Motor neuron (in vitro differentiated cells): ENCODE measurements at regions not wholly inside any gene's neighbourhood (a gene's known extent, or its start where the extent isn't known, plus 50 kb on each side); places are given as distances from the start of the nearest gene placed in this dataset.
"Not testable (repeated sequence)": the region's sequence is repeated elsewhere in the genome, so short reads cannot be mapped to it uniquely, and the experiment has no call there.

Experiments used
- ATAC-seq, 8 experiments: fragments of 200-7000 bp; cut with Tn5 transposase; replicated peaks in 6 of 8; 2 replicates each; pipeline ENCODE4 v1.8.0; 2021; ENCODE audit warnings: mild to moderate bottlenecking in 8 of 8, moderate library complexity in 8 of 8
- H3K27ac ChIP-seq, 2 donors: fragments of 250-450 bp; sonication (Bioruptor Pico); 2 replicates each; pipeline ENCODE4 v1.9.0; 2021; ENCODE audit warnings: antibody characterized with exemption in 2 of 2, mild to moderate bottlenecking in 2 of 2, moderate library complexity in 1 of 2
- H3K4me1 ChIP-seq, 2 donors: fragments of 250-450 bp; sonication (Bioruptor Pico); replicated peaks in 1 of 2; 2 replicates each; pipeline ENCODE4 v1.6.1; 2021; ENCODE audit warnings: antibody characterized with exemption in 2 of 2, mild to moderate bottlenecking in 2 of 2, moderate library complexity in 1 of 2
- H3K4me3 ChIP-seq, 5 donors: fragments of 250-450 bp; sonication (Bioruptor Pico); 2 replicates each; pipeline ENCODE4 v1.9.0; 2021; ENCODE audit warnings: antibody characterized with exemption in 5 of 5, mild to moderate bottlenecking in 5 of 5, moderate library complexity in 4 of 5
- WGBS, 10 experiments: fragments of 450-650 bp; shearing (Covaris generic); methylation state at CpG; one replicate each; pipeline ENCODE4 v1.0.0; 2022; 5-methylcytosine and 5-hydroxymethylcytosine counted together
- in situ Hi-C, 9 experiments: fragments of 400-800 bp; cut with MboI; loops; one replicate each; pipeline ENCODE4 v1.15.0; 2021; ENCODE audit warnings: low sequenced_read_pairs in 9 of 9, low pct_unique_long_range_greater_than_20kb in 2 of 9; ENCODE audit not compliant: unreplicated experiment in 9 of 9

DNA sequence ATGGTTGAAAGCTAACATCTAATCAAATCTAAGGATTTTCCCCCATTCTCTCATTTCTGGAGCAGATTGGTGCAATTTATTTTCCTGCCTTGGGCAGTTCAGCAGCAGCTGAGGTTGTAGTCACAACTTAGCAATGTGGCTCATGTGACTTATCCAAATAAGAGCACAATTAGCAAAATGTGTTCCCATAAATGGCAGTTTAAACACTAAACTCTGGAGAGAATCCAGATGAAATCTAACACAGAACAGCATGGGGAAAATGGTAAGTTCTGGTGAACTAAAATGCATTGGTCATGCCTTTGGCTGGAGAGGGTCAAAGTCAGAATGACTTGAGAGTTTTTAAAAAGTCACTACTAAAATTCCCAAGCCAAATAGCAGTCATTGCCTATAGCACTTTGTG lies 422.6 kb upstream of the DIPK2B start:
- H3K4me3 ChIP-seq, result no peak overlapping the region
- in situ Hi-C loops, result no loop called here
- H3K4me1 ChIP-seq, result no peaks in the 10 kb centered on the region
- H3K27ac ChIP-seq, result no peak overlapping the region
- peak in 4 of 8 experiments; percentile 67 to 84 (median 71) for ATAC-seq

DNA sequence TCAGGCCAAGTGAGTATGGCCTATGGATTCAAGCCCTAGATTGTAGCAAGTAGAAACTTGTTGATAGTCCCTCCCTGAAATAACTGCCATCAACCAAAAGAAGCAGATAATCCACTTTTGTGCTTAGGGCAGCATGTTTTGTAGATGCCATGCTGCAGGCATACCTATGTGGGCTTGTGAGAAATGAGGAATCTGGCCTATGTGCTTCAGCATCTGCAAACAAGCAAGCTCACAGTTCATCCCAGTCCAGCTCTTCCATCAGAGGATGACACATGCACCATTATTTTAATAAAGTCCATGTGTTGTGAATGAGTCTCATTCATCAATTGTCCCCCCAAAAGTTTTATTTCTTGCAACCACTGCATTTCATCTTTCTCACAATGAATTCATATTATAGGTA lies 421.9 kb upstream of the DIPK2B start:
- Histone ChIP-seq H3K4me3 (no peak overlapping the region), H3K27ac (no peak overlapping the region), H3K4me1 (no peaks in the 10 kb centered on the region)
- no peak for ATAC-seq
- in situ Hi-C loops, result no loop called here

DNA sequence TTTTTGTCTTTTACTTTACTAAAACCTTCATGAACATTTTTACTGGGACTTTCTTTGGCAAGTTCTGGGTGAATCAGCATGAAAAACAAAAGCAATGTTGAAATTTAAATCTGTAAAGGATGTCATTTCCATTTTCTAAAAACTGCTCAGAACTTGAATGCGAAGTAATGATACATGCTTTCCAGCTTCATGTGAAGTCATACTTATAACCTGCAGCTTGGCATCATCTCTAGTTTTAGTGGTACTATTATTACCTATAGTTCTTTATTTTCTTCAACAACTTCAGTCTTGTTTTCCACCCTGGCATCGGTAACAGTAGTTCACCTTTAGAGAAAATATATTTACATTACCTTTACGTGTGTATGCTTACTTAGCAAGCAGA lies 421.4 kb upstream of the DIPK2B start:
- in situ Hi-C loops, result no loop called here
- WGBS, 10 experiments, result 19 to 100% (median 81%) methylated on average over 1 to 3 of the region's 3 CpGs; no CpG with 5 or more reads in 5 of the 10 experiments
- no peak overlapping the region for H3K4me3 ChIP-seq
- no peaks in the 10 kb centered on the region for H3K4me1 ChIP-seq
- no peak for ATAC-seq
- H3K27ac ChIP-seq, result no peak overlapping the region

DNA sequence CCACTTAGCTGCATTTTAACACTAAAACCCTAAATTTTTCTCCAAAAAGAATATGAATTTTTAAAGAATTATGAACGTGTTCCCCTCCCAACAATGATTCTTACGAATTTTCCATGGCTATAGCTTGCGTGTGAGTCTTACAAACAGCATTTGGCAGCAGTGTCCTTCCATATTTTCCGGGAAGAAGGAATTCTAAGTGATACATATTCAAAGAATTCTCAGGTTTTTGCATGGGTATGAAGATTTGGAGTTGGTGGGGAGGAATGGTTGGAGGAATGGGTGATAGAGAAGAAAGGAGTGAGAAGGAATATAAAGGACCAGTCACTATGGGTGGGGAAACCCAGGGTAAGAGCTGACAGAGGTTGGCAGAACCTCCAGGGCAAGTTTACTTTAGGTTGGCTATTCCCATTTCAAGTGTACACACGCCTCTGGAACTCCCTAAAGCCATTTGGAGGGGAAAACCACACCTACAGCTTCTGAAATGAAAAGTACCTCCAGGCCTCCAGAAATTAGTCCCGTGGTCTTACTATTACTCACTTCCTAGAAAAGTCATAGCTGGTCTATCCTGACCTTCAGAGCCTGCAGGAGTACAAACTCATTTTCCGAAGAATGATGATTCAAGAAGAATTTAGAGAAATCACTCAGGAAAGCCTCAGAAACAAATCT lies 420.8 kb upstream of the DIPK2B start:
- H3K27ac ChIP-seq, result no peak overlapping the region
- no peaks in the 10 kb centered on the region for H3K4me1 ChIP-seq
- in situ Hi-C loops, result no loop called here
- peak in 3 of 8 experiments; percentile 74 to 79 (median 77) for ATAC-seq
- no peak overlapping the region for H3K4me3 ChIP-seq
- WGBS, 10 experiments, result 0 to 100% (median 54%) methylated on average over 1 to 7 of the region's 7 CpGs; no CpG with 5 or more reads in 5 of the 10 experiments

DNA sequence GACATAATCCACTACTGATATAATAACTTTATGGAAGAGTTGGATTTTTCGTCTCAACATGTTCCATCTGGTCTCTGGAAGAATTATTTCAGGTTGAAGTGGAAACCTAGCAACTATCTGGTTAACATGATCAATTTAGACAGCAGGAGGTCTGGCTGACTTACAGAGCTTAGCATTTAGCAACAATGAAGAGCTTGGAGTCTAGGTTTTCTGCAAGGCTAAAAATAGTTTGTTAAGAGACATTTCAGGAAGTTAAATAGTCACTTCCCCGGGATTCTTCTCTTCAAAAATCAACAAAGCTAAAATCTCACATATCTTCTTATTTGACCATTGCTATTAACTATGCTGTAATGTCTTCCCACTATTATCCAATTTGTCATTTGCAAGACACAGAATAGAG lies 418.6 kb upstream of the DIPK2B start:
- Histone ChIP-seq H3K4me1 (no peaks in the 10 kb centered on the region), H3K4me3 (no peak overlapping the region), H3K27ac (no peak overlapping the region)
- in situ Hi-C loops, result no loop called here
- ATAC-seq, result no peak
- WGBS, 10 experiments, result 19 to 83% (median 53%) methylated on average over 1 to 2 of the region's 2 CpGs; no CpG with 5 or more reads in 5 of the 10 experiments

DNA sequence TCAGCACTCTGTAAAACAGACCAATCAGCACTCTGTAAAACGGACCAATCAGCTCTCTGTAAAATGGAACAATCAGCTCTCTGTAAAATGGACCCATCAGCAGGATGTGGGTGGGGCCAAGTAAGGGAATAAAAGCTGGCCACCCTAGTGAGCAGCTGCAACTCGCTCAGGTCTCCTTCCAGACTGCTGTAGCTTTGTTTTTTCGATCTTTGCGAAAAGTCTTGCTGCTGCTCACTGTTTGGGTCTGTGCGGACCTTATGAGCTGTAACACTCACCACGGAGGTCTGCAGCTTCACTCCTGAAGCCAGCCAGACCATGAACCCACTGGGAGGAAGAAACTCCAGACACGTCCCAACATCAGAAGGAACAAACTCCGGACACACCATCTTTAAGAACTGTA lies 414.9 kb upstream of the DIPK2B start:
- in situ Hi-C loops, H3K27ac ChIP-seq, H3K4me1 ChIP-seq, H3K4me3 ChIP-seq, ATAC-seq: not testable (repeated sequence)
- 41 to 100% (median 100%) methylated on average over 1 to 7 of the region's 8 CpGs; no CpG with 5 or more reads in 6 of the 10 experiments for WGBS, 10 experiments

DNA sequence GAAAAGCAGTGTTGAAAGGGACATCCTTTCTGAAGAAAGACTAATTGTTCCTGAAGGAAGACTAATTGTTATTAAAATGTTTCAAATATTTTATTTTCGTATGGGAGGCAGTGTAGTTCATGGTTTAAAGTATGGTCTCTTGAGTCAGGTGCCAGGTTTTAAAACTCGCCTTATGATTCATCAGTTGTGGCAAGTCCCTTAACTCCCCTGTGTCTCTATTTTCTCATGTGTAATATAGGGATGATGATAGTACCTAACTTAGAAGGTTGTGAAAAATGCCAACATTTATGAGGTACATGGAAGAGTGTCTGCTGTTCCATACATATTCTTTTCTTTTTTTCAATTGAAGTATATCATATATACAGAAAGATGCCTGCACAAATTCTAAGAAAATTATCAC lies 414.2 kb upstream of the DIPK2B start:
- in situ Hi-C loops, result no loop called here
- no peak overlapping the region for H3K27ac ChIP-seq
- no peak overlapping the region for H3K4me3 ChIP-seq
- WGBS, 10 experiments, result 0 to 100% (median 52%) methylated on average over 1 to 2 of the region's 2 CpGs; no CpG with 5 or more reads in 3 of the 10 experiments
- no peak for ATAC-seq
- no peaks in the 10 kb centered on the region for H3K4me1 ChIP-seq

DNA sequence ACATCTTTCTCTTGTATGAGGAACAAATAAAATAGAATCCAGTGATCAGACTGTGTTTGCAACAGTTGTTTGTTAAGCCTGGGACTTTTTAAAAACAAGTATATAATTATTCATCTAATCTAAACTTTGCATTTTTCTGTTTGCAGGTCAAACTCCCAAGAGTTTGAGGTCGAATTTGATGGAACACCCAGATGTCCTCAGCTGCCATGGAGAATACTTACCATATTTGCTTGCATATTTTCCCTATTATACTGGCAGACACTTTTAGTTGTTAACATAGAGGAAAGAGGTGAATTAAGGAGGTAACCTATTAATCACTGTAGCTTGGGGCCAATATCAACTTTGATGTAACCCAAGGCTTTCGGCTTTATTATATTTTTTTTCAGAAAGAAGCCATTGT lies 401.5 kb upstream of the DIPK2B start:
- in situ Hi-C loops, result no loop called here
- Histone ChIP-seq H3K4me3 (no peak overlapping the region), H3K27ac (no peak overlapping the region), H3K4me1 (peaks cover 3 to 7% of the 10 kb centered on the region in 2 donors)
- no peak for ATAC-seq
- WGBS, 10 experiments, result 0 to 21% (median 8%) methylated on average over 1 to 2 of the region's 2 CpGs; no CpG with 5 or more reads in 4 of the 10 experiments

DNA sequence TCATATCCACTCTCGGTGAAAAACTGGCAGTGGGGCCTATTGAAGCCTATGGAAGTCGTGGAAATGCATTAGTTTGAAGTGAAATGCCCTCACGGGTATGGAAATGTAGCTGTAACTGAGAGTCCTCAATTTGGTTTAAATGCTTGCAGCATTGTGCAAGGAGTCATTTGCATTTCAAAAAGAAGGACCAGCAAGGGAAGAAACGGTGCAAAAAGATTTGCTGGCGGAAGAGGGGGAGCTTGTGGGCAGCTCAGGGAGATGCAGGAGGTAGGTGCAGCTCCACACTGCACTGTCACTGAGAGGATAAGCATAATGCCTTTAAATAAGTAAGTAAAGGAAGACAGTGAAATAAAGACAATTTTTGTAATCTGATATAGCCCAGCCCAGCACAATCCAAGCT lies 400.4 kb upstream of the DIPK2B start:
- H3K4me1 ChIP-seq, result peaks cover 3 to 7% of the 10 kb centered on the region in 2 donors
- WGBS, 10 experiments, result 0 to 80% (median 19%) methylated on average over 1 to 3 of the region's 5 CpGs; no CpG with 5 or more reads in 4 of the 10 experiments
- peak in 5 of 8 experiments; percentile 46 to 62 (median 52) for ATAC-seq
- H3K27ac ChIP-seq, result no peak overlapping the region
- no peak overlapping the region for H3K4me3 ChIP-seq
- in situ Hi-C loops, result no loop called here

DNA sequence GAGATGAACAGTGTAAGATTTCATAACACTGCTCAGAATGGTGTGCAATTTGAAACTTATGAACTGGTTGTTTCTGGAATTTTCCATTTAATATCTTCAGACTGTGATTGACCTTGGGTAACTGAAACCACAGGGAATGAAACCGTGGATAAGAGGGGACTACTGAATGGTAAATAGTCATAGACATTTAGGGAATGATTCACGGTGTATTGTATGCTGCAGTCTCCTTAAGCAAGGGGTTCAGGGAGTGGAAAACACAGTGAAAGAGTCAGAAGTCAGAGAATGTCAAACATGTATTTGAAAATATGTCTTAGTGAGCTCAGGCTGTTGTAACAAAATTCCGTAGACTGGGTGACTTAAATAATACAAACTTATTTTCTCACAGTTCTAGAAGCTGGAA lies 398.2 kb upstream of the DIPK2B start:
- ATAC-seq, result no peak
- 35 to 100% (median 80%) methylated on average over 1 to 3 of the region's 3 CpGs; no CpG with 5 or more reads in 5 of the 10 experiments for WGBS, 10 experiments
- H3K27ac ChIP-seq, result no peak overlapping the region
- H3K4me1 ChIP-seq, result peaks cover 3 to 7% of the 10 kb centered on the region in 2 donors
- no peak overlapping the region for H3K4me3 ChIP-seq
- in situ Hi-C loops, result no loop called here

DNA sequence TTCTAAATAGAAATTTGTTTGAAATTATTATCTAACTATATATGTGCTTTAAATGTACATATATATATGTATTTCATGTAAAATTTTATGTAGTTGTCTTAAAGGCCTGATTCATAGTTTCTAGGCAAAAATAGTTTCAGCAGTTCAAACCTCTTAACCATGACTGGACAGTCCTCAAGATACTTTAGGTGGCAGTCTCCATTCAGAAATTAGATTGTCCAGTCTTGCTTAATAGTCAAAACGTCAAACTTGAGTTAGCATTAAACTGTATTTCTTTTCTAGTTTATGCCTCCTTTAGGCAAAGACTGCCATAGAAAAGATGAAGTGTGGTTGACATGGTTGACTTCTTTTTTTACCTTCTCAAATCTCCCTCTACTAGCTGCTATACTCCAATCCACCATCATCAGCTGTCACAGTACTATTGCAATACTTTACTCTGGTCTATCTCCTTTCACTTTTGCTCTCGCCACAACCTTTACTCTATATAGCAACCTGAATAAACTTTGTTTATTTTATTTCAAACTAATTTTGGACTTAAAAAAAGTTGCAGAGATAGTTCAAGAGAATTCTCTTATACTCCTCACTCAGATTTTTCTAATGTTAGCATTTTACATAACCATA lies 395.6 kb upstream of the DIPK2B start:
- peak in 2 of 8 experiments; percentile 24 to 68 for ATAC-seq
- Histone ChIP-seq H3K27ac (no peak overlapping the region), H3K4me3 (no peak overlapping the region), H3K4me1 (peaks cover 3 to 7% of the 10 kb centered on the region in 2 donors)
- in situ Hi-C loops, result no loop called here
- WGBS, 10 experiments, result 0 to 100% (median 69%) methylated on average over 1 to 2 of the region's 2 CpGs; no CpG with 5 or more reads in 2 of the 10 experiments

DNA sequence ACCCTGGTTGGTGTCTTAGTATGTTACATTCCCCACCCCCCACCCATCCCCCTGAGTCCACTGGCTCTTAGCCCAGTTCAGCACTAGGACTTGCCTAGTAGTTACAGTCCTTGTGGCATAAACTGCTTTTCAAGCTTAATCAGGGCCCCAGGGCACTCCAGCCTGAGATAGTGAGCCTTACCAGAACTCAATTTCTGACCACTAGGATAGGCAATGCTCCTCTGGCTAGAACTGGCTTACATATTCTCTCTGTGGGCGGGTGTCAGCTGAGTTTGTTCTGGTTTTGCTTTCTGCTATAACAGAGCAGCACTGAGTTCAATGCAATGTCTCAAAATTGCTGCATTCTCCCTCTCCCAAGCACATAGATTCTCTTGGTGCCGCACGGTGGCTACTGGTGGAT lies 391.4 kb upstream of the DIPK2B start:
- ATAC-seq, result peak in 2 of 8 experiments; percentile 56 to 59
- 67 to 79% (median 71%) methylated on average over 1 to 3 of the region's 3 CpGs; no CpG with 5 or more reads in 7 of the 10 experiments for WGBS, 10 experiments
- in situ Hi-C loops, result no loop called here
- Histone ChIP-seq H3K4me1 (no peaks in the 10 kb centered on the region), H3K27ac (no peak overlapping the region), H3K4me3 (no peak overlapping the region)

DNA sequence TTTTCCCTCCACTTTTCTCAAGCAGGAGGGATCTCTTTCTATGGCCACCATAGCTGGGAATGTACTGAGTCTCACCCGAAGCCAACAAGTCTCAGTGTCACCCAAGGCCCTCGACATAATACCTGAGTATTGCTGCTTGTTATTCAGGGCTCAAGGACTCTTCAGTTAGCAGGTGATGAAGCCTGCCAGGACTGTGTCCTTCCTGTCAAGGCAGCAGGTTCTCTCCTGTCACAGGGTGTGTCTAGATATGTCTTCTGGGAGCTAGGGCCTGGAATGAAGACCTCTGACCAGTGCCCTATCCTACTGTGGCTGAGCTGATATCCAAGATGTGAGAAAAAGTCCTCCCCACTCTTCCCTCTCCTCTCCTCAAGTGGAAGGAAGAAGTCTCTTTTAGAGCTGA lies 391.0 kb upstream of the DIPK2B start:
- in situ Hi-C loops, result no loop called here
- H3K4me1 ChIP-seq, result no peaks in the 10 kb centered on the region
- H3K4me3 ChIP-seq, result no peak overlapping the region
- no peak for ATAC-seq
- no peak overlapping the region for H3K27ac ChIP-seq
- WGBS, 10 experiments, result 23% methylated on average over 2 of the region's 2 CpGs; no CpG with 5 or more reads in 9 of the 10 experiments

DNA sequence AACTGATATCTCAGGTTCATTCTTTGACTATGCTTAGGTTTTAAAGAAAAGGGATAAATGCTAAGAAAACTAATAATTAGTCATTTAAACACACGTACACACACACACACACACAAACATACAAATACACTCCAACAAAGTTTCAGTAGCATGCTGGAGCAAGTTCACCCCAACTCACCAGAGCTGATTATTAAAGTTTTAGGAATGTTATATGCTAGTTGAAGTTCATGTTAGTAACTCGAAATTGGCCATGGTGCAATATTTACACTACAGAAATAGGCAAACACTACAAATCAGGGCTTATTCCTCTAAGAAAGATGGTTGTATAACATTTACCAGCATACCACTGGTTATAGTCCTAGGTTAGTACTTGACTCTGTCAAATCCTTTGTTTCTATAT lies 384.0 kb upstream of the DIPK2B start:
- no peak for ATAC-seq
- 21 to 100% (median 86%) methylated on average over 1 to 2 of the region's 2 CpGs; no CpG with 5 or more reads in 5 of the 10 experiments for WGBS, 10 experiments
- Histone ChIP-seq H3K27ac (no peak overlapping the region), H3K4me3 (no peak overlapping the region), H3K4me1 (no peaks in the 10 kb centered on the region)
- in situ Hi-C loops, result no loop called here
